HG03025 (cell line): ENCODE measurements at regions not wholly inside any gene's neighbourhood (a gene's known extent, or its start where the extent isn't known, plus 50 kb on each side); places are given as distances from the start of the nearest gene placed in this dataset.

Experiments used
- ATAC-seq: cut with Tn5 transposase; IDR thresholded peaks from one replicate; pipeline ENCODE4 v1.9.1; 2021; ENCODE audit warnings: mild to moderate bottlenecking, moderate library complexity; ENCODE audit not compliant: unreplicated experiment, low FRiP score

GRCh38 chr15:100781061-100781960, 98.3 kb upstream of the ALDH1A3 start:
- no peak for ATAC-seq

- ATAC-seq = no peak
Measured at GRCh38 chr15:100781961-100782530, 97.6 kb upstream of the ALDH1A3 start.

GRCh38 chr15:100783291-100783690, 96.3 kb upstream of the ALDH1A3 start:
- no peak for ATAC-seq

GRCh38 chr15:100783760-100784492, 95.7 kb upstream of the ALDH1A3 start:
- ATAC-seq = no peak

- no peak for ATAC-seq
Measured at GRCh38 chr15:100784493-100785180, 95.0 kb upstream of the ALDH1A3 start.

GRCh38 chr15:100785181-100786138, 94.2 kb upstream of the ALDH1A3 start:
- ATAC-seq = no peak

GRCh38 chr15:100786139-100786531, 93.5 kb upstream of the ALDH1A3 start:
- ATAC-seq = no peak

GRCh38 chr15:100786901-100787566, 92.6 kb upstream of the ALDH1A3 start:
- no peak for ATAC-seq

- no peak for ATAC-seq
Measured at GRCh38 chr15:100787567-100788417, 91.8 kb upstream of the ALDH1A3 start.

- no peak for ATAC-seq
Measured at GRCh38 chr15:100788418-100789105, 91.1 kb upstream of the ALDH1A3 start.

GRCh38 chr15:100790786-100791265, 88.8 kb upstream of the ALDH1A3 start:
- ATAC-seq = no peak

- no peak for ATAC-seq
Measured at GRCh38 chr15:100794008-100794407, 85.6 kb upstream of the ALDH1A3 start.

GRCh38 chr15:100801256-100801900, 78.3 kb upstream of the ALDH1A3 start:
- ATAC-seq = no peak

- no peak for ATAC-seq
Measured at GRCh38 chr15:100802421-100803170, 77.0 kb upstream of the ALDH1A3 start.

- no peak for ATAC-seq
Measured at GRCh38 chr15:100803171-100803440, 76.5 kb upstream of the ALDH1A3 start.

GRCh38 chr15:100806157-100806556, 73.5 kb upstream of the ALDH1A3 start:
- ATAC-seq = no peak

GRCh38 chr15:100807028-100807427, 72.6 kb upstream of the ALDH1A3 start:
- ATAC-seq = no peak
